ENCODE measurements at regions not wholly inside any gene's neighbourhood (a gene's known extent, or its start where the extent isn't known, plus 50 kb on each side); places are given as distances from the start of the nearest gene placed in this dataset.

- DNase-seq, result no peak
Observed at GRCh38 chr17:55632893-55633292, 89.8 kb downstream of the TMEM100 start.

- no peak for DNase-seq
Observed at GRCh38 chr17:55632236-55632635, 90.4 kb downstream of the TMEM100 start.

DNA sequence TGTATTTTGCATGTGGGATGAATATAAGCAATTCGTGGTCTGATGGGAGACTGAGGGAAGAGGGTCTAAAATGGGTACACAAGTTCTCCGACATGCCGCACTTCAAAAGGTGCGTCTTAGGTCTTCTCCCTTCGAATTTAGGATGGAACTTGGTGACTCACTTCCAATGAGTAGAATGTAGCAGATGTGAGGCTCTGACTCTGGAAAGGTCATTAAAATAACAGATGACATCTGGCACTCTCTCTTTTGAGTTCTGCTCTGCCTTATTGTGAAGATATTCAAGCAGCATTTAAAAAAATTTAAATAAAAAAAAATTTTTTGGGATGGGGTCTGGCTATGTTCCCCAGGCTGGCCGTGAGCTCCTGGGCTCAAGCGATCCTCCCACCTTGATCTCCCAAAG lies 92.7 kb downstream of the TMEM100 start:
- DNase-seq, result no peak

DNA sequence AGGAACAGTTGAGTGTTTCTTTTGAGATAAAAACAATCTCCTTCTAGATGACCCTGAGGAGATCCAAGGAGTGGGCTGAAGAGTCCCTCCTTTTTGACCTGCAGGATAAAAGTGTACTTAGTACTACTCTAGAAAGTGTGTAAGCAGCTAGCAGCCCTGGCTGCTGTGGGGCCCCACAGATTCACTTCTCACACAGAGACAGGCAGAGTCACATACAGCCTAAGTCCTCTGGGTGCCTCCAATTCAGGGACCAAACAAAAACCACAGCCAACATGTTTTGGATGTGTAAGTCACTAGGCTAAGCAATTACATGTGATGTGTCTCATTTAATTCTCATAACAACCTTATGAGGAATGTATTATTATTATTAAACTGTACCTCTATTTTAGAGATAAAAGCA lies 97.1 kb downstream of the TMEM100 start:
- DNase-seq, result no peak

DNA sequence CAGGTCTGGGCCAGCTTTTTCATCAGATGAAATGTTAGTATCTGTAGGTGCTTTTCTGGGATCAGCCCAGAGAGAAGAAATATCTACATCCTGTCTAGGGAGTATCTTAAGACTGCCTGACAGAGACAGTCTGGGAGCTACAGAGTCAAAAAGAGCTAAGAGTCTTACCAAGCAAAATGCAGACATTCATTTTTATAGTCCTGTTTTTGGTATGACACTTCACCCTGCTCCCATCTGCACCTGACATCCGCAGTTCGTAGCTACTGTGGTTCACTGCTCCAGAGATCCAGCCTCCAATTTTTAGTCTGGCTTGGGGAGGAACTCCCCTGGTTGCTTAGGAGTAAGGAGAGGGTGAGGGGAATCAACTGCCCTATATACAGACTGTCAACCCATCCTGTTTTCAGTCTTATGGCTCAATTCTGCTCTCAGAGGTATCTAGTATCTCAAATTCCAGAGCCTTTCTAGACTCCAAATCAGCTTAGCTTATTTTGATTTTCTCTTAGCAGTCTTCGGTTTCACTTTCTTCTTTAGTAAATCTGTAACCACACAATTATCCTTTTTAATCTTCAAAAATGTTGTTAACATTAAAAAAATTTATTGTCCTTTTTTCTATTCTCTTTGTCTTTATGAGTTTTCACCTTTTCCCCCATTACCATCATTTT lies 97.8 kb downstream of the TMEM100 start:
- DNase-seq, result no peak

GRCh38 chr17:55622547-55622946 lies 100.1 kb downstream of the TMEM100 start:
- DNase-seq, result no peak

DNA sequence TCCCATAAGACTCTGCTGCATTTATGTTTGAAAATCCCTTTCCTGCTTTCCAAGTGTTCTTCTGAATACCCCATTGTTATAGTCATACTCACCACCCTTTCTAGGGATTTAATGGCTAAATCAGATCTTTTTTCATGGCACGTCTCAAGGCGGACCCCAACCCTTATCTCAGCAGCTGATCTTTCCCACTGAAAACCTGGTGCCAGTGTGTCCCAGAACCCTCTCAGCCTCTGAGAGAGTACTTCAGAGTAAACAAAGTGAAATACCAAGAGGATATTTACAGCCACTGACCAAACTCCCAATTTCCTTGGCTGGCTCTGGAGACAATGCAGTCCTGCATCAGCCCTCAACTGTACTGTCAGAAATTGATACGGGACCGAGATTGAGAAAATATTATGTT lies 101.7 kb downstream of the TMEM100 start:
- no peak for DNase-seq

DNA sequence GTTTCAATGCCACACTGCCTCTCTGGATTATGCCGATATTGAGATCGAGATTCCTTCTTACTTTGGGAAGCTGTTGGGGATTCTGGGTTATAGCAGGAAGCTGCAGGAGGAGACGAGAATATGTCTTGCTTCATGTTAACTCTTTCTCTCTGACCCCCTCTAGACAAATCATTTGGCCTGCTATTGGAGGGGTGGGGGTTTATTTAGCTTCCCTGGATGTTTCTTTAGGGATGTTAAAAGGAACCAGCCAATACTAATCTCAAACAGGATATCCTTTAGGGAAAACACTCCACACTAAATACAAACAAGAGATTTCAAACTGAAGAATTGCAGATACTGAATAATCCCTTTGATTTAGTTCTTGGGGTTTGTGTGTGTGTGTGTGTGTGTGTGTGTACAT lies 102.6 kb downstream of the TMEM100 start:
- no peak for DNase-seq

GRCh38 chr17:55617441-55617840 lies 105.2 kb downstream of the TMEM100 start:
- DNase-seq, result no peak

DNA sequence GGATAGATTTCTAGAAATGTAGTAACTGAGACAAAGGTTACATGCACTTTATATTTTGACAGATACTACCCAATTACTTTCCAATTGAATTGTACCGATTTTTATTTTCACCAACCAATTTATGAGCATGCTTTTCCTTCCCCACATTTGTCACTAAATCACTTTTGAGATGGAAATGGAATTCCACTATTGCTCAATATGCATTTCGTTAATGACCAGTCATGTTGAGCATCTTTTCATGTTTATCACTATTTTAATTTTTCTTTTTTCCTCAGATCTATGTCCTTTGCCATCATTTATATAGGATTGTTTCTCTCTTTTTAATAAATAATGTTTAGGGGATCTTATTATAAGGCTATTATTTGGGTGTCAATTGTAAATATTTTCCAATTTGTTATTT lies 102.8 kb upstream of the SMIM36 start:
- no peak for DNase-seq

GRCh38 chr17:55612691-55613141 lies 101.5 kb upstream of the SMIM36 start:
- no peak for DNase-seq

- peak; percentile 60 for DNase-seq
Observed at GRCh38 chr17:55607731-55608341, 96.6 kb upstream of the SMIM36 start.

- DNase-seq, result no peak
Observed at GRCh38 chr17:55606488-55606815, 95.2 kb upstream of the SMIM36 start.

- no peak for DNase-seq
Observed at GRCh38 chr17:55605705-55606487, 94.6 kb upstream of the SMIM36 start.

GRCh38 chr17:55601874-55602364 lies 90.7 kb upstream of the SMIM36 start:
- peak; percentile 60 for DNase-seq

DNA sequence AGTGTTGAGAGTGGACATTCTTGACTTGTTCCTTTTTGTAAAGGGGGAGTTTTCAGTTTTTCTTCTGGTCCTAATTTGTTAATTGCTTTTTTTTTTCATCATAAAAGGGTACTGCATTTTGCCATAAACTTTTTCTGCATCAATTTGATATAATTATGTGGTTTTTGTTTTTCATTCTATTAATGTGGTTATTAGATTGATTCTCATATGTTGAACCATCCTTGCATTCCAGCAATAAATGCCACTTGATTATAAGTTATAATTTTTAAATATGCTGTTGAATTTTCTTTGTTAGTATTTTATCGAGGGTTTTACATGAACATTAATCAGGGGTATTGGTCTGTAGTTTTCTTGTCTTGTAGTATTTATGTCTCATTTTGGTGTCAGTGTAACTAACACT lies 87.2 kb upstream of the SMIM36 start:
- DNase-seq, result no peak

DNA sequence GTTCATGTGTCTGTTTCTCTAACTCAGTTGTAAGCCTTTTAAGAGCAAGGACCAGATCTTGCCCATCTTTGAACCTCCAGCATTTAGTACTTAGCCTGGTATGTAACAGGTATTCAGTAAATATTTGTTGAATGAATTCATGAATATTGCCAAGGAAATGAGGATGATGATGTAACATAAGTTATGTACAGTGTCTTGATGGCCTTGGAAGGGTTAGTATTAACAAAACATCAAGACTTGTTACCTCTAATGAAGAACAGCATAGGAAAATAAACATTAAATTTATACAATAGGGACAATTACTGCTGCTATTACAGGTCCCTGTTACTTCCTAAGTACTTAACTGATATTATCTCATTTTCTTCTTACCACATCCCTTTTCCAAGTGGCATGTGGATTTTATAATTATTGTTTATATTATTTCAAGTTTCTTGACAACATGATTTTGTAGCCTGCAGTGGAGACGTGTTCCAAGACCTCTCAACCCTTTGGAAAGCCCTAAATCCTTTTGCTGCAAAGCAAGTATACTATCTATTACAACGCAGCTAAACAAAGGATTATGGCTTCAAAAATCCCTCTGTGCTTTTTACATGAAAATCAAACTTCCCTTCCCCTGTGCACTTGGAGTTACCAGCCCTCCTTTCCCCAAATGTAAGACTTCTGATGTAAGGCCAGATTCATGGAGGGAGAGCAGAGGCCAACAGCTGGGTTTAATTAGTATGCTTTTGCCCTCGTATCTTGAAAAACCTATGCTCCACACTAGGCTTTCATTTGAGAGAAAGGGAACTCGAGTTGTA lies 77.4 kb upstream of the SMIM36 start:
- DNase-seq, result peak; percentile 45

- peak; percentile 54 for DNase-seq
Observed at GRCh38 chr17:55587608-55588139, 76.4 kb upstream of the SMIM36 start.

DNA sequence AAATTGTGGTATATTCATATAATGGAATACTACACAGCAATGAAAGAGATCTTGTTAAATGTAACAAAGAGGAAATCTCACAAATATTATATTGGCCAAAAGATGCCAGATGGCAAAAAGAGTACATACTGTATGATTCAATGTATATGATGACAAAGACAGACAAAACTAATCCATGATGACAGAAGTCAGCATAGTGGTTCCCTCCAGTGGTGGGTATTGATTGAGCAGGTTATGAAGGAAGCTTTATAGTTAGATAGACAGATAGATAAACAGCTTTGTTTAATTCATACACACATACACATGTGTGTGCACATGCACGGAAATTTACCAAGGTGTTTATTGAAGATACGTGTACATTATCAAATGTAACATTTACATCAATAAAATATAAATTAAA lies 74.4 kb upstream of the SMIM36 start:
- DNase-seq, result no peak

- no peak for DNase-seq
Observed at GRCh38 chr17:55584861-55585260, 73.6 kb upstream of the SMIM36 start.

DNA sequence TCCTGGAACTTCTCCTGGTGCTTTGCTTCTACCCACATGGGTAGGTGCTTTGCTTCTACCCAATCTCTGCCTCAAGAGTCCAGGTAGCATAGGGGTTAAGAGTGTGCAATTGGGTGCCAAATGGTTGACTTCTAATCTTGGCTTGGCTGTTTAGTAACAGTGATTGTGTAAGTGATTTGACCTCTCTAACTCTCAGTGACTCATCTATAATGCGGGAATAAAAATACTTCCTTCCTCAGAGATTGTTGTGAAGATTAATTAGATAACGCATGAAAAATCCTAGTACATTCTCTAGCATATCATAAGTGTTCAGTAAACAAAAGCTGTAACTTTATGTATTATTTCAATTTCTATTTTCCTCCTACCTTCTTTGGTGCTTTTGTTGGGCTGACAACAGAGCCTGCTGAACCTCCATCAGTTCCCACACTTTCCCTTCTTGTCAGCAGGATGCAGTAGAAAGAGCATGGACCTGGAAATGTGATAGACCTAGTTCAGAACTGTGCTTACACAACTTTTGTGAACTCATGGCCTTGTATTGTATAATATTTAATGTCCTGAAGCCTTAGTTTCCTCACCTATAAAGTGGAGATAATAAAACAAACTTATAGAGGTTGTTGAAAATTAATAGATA lies 72.9 kb upstream of the SMIM36 start:
- peak; percentile 42 for DNase-seq

DNA sequence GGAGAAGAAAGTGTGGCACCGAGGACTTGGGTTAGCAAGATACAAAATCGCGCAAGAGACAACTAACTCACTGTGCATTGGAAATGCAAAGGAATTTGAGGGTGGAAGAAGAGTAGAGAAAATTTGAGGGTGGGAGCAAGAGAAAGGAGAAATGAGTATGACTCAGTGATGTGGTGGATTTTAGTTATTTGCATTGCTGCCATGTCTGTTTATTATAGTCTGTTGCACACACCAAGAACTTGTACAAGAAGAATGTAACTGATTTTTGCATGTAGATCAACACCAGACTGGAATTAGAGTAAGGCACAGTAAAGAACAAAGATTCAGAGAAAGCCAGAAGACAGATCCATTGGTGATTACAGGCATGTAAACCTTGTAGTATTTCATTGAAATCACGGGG lies 71.6 kb upstream of the SMIM36 start:
- DNase-seq, result peak; percentile 31
